Endothelial cell (in vitro differentiated cells): ENCODE measurements at regions not wholly inside any gene's neighbourhood (a gene's known extent, or its start where the extent isn't known, plus 50 kb on each side); places are given as distances from the start of the nearest gene placed in this dataset.
A peak's percentile ranks its signal among the peaks of the same experiment; 100 is the strongest.

Source experiments
- DNase-seq: peaks from one replicate; pipeline ENCODE4 v3.0.0; 2021; ENCODE audit warnings: low spot score
- H3K27ac Mint-ChIP-seq: one replicate; pipeline ENCODE4 v1.8.0; 2021; ENCODE audit warnings: mixed read lengths, inconsistent platforms; ENCODE audit not compliant: unreplicated experiment
- H3K27me3 Mint-ChIP-seq: one replicate; pipeline ENCODE4 v1.8.0; 2021; ENCODE audit warnings: mild to moderate bottlenecking, moderate library complexity, mixed read lengths, inconsistent platforms; ENCODE audit not compliant: unreplicated experiment
- H3K36me3 Mint-ChIP-seq: one replicate; pipeline ENCODE4 v1.8.0; 2021; ENCODE audit warnings: mild to moderate bottlenecking, low read depth, mixed read lengths, inconsistent platforms; ENCODE audit not compliant: unreplicated experiment
- H3K4me1 Mint-ChIP-seq: one replicate; pipeline ENCODE4 v1.8.0; 2021; ENCODE audit warnings: mild to moderate bottlenecking, mixed read lengths, inconsistent platforms; ENCODE audit not compliant: unreplicated experiment
- H3K4me3 Mint-ChIP-seq: one replicate; pipeline ENCODE4 v1.8.0; 2021; ENCODE audit warnings: mild to moderate bottlenecking, mixed read lengths, inconsistent platforms; ENCODE audit not compliant: unreplicated experiment
- H3K9me3 Mint-ChIP-seq: one replicate; pipeline ENCODE4 v1.8.0; 2021; ENCODE audit warnings: mixed read lengths, inconsistent platforms; ENCODE audit not compliant: unreplicated experiment
- CTCF ChIP-seq: fragments of 200-600 bp; sonication (generic); IDR thresholded peaks from one replicate; pipeline ENCODE4 v1.5.0; 2021; ENCODE audit warnings: antibody characterized with exemption; ENCODE audit not compliant: unreplicated experiment

- no peak for DNase-seq
- Mint-ChIP-seq H3K4me1 (peaks cover 16% of the 10 kb centered on the region), H3K9me3 (no peaks in the 10 kb centered on the region), H3K4me3 (no peak overlapping the region), H3K36me3 (peaks cover 23% of the 10 kb centered on the region), H3K27me3 (peaks cover 2% of the 10 kb centered on the region), H3K27ac (no peak overlapping the region)
- no peak for TF ChIP-seq CTCF
Observed at GRCh38 chr3:124576565-124577493, 153.4 kb upstream of the UMPS start.

- DNase-seq: no peak
- peaks cover 2% of the 10 kb centered on the region for H3K27me3 Mint-ChIP-seq
- no peak overlapping the region for H3K4me3 Mint-ChIP-seq
- H3K9me3 Mint-ChIP-seq: no peaks in the 10 kb centered on the region
- H3K36me3 Mint-ChIP-seq: peaks cover 24% of the 10 kb centered on the region
- no peak overlapping the region for H3K27ac Mint-ChIP-seq
- H3K4me1 Mint-ChIP-seq: peaks cover 16% of the 10 kb centered on the region
- no peak for TF ChIP-seq CTCF
Observed at GRCh38 chr3:124577494-124578167, 152.6 kb upstream of the UMPS start.

GRCh38 chr3:124579641-124580040 lies 150.6 kb upstream of the UMPS start:
- peaks cover 2% of the 10 kb centered on the region for H3K27me3 Mint-ChIP-seq
- no peak overlapping the region for H3K27ac Mint-ChIP-seq

GRCh38 chr3:124582196-124582595 lies 148.1 kb upstream of the UMPS start:
- TF ChIP-seq CTCF: no peak
- Mint-ChIP-seq H3K36me3 (peaks cover 4% of the 10 kb centered on the region), H3K4me3 (no peak overlapping the region), H3K9me3 (no peaks in the 10 kb centered on the region), H3K4me1 (peaks cover 35% of the 10 kb centered on the region), H3K27me3 (no peaks in the 10 kb centered on the region), H3K27ac (peak overlapping the region; percentile 41)
- no peak for DNase-seq

More at GRCh38 chr3:124579641-124580040, 150.6 kb upstream of the UMPS start:
- DNase-seq: no peak
- H3K9me3 Mint-ChIP-seq: no peaks in the 10 kb centered on the region
- peaks cover 23% of the 10 kb centered on the region for H3K4me1 Mint-ChIP-seq
- no peak for TF ChIP-seq CTCF
- no peak overlapping the region for H3K4me3 Mint-ChIP-seq
- peaks cover 20% of the 10 kb centered on the region for H3K36me3 Mint-ChIP-seq
